A549 (cell line): ENCODE measurements at regions not wholly inside any gene's neighbourhood (a gene's known extent, or its start where the extent isn't known, plus 50 kb on each side); places are given as distances from the start of the nearest gene placed in this dataset.

Experiments
- JUN ChIP-seq, 2 experiments: fragments of >200 bp; sonication (Bioruptor Twin); formaldehyde crosslinking; IDR thresholded peaks; 2 replicates in 1 of 2; 3 replicates in 1 of 2; pipeline ENCODE4 v1.6.1; 2016 to 2017
- TF ChIP-seq, protein P1 (sequence below): fragments of >200 bp; sonication (Bioruptor Twin); formaldehyde crosslinking; IDR thresholded peaks from 3 replicates; pipeline ENCODE4 v1.5.1; 2016
- TF ChIP-seq, protein P2 (sequence below): IDR thresholded peaks from 2 replicates; pipeline ENCODE4 v1.6.1; 2012
- TF ChIP-seq, protein P3 (sequence below): fragments of 200-600 bp; sonication (generic); IDR thresholded peaks from 2 replicates; pipeline ENCODE4 v1.6.1; 2016; ENCODE audit warnings: antibody characterized with exemption, mild to moderate bottlenecking, moderate library complexity

DNA sequence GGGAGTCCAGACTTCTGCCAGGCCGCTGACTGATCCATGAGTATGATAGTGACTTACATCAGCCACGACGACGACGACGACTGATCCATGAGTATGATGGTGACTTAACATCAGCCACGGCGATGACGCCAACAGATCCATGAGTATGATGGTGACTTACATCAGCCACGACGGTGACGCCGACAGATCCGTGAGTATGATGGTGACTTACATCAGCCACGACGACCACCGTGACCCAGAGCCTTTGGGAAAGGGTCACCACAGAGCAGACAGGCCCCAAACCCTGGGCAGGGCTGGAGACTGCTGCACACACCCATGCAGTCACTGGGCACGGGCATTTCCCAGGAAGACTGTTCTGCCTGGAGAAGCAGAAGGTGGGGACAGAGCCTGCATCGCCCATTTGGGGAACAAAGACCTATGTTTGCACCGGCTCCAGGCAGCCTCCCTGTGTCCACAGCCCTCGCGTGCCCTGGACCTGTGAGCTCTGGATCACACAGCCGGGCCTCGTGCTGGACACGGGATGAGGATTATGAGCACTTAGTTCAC, 130.9 kb upstream of the SPACA7 start:
- TF ChIP-seq, protein P1, sequence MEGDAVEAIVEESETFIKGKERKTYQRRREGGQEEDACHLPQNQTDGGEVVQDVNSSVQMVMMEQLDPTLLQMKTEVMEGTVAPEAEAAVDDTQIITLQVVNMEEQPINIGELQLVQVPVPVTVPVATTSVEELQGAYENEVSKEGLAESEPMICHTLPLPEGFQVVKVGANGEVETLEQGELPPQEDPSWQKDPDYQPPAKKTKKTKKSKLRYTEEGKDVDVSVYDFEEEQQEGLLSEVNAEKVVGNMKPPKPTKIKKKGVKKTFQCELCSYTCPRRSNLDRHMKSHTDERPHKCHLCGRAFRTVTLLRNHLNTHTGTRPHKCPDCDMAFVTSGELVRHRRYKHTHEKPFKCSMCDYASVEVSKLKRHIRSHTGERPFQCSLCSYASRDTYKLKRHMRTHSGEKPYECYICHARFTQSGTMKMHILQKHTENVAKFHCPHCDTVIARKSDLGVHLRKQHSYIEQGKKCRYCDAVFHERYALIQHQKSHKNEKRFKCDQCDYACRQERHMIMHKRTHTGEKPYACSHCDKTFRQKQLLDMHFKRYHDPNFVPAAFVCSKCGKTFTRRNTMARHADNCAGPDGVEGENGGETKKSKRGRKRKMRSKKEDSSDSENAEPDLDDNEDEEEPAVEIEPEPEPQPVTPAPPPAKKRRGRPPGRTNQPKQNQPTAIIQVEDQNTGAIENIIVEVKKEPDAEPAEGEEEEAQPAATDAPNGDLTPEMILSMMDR: no peak
- TF ChIP-seq, protein P2, sequence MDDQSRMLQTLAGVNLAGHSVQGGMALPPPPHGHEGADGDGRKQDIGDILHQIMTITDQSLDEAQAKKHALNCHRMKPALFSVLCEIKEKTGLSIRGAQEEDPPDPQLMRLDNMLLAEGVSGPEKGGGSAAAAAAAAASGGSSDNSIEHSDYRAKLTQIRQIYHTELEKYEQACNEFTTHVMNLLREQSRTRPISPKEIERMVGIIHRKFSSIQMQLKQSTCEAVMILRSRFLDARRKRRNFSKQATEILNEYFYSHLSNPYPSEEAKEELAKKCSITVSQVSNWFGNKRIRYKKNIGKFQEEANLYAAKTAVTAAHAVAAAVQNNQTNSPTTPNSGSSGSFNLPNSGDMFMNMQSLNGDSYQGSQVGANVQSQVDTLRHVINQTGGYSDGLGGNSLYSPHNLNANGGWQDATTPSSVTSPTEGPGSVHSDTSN: no peak
- no peak for TF ChIP-seq JUN (IDR thresholded peaks at IDR 0.05)
- TF ChIP-seq, protein P3, sequence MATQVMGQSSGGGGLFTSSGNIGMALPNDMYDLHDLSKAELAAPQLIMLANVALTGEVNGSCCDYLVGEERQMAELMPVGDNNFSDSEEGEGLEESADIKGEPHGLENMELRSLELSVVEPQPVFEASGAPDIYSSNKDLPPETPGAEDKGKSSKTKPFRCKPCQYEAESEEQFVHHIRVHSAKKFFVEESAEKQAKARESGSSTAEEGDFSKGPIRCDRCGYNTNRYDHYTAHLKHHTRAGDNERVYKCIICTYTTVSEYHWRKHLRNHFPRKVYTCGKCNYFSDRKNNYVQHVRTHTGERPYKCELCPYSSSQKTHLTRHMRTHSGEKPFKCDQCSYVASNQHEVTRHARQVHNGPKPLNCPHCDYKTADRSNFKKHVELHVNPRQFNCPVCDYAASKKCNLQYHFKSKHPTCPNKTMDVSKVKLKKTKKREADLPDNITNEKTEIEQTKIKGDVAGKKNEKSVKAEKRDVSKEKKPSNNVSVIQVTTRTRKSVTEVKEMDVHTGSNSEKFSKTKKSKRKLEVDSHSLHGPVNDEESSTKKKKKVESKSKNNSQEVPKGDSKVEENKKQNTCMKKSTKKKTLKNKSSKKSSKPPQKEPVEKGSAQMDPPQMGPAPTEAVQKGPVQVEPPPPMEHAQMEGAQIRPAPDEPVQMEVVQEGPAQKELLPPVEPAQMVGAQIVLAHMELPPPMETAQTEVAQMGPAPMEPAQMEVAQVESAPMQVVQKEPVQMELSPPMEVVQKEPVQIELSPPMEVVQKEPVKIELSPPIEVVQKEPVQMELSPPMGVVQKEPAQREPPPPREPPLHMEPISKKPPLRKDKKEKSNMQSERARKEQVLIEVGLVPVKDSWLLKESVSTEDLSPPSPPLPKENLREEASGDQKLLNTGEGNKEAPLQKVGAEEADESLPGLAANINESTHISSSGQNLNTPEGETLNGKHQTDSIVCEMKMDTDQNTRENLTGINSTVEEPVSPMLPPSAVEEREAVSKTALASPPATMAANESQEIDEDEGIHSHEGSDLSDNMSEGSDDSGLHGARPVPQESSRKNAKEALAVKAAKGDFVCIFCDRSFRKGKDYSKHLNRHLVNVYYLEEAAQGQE: no peak
